ENCODE measurements at regions not wholly inside any gene's neighbourhood (a gene's known extent, or its start where the extent isn't known, plus 50 kb on each side); places are given as distances from the start of the nearest gene placed in this dataset.

GRCh38 chr16:61313931-61314330 lies 722.3 kb downstream of the CDH8 start:
- no peak for FAIRE-seq

DNA sequence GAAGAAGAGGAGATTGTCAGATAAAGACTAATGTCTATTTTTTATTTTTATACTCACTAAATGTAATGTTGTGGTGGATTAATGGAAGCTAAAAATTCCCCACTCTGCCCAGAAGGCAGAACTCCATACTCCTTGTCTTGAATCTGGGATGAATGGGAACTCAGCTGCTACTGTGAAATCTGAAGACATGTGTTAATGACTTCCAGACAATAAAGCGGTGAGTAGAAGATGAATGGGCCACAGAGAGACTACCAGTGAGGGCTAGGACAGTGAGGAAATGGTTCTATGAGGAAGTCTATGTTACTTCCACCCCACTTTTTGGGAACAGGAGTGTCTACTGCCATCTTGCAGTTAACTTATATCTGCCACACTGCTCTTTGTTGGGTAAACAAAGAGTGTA lies 726.9 kb downstream of the CDH8 start:
- FAIRE-seq, result no peak

DNA sequence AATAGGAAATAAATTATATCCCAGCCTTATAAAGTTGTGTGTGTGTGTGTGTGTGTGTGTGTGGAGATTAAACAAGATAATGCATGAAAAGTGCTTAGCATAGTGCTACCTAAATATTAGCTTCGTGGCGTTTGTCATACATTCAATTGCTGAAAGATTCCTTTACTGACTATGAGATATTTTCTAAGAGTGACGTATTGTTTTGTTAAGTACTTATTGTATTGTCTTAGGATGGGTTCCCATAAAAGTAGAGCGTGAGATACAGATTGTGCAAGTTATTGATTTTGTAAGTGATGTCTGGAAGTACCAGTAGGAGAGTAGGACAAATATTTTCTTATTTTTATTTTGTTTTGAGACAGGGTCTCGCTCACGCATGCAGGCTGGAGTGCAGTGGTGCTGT lies 730.0 kb downstream of the CDH8 start:
- no peak for FAIRE-seq

DNA sequence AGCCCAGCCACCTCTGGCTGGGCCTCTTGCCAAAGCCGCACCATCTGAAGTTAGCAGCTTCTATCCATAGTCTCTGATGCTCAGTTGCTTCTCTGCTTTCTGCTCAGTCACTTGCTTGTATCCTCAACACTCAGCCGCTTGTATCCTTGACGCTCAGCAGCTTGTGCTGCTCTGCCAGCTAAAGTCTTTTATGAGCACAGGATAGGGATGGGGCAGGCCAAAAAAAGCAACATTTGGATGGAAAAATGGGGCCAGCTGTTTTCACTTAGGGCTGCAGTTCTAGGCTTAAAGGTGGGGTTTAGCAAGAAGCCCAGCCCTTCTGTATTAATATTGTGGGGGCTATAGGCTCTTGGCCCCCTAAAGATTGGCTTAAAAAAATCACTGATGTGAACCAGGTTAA lies 739.4 kb downstream of the CDH8 start:
- FAIRE-seq, result no peak

- no peak for FAIRE-seq
These were observed 739.9 kb downstream of the CDH8 start for GRCh38 chr16:61296305-61296704.

GRCh38 chr16:61295311-61295710 lies 740.9 kb downstream of the CDH8 start:
- no peak for FAIRE-seq

GRCh38 chr16:61289141-61289540 lies 747.1 kb downstream of the CDH8 start:
- no peak for FAIRE-seq

DNA sequence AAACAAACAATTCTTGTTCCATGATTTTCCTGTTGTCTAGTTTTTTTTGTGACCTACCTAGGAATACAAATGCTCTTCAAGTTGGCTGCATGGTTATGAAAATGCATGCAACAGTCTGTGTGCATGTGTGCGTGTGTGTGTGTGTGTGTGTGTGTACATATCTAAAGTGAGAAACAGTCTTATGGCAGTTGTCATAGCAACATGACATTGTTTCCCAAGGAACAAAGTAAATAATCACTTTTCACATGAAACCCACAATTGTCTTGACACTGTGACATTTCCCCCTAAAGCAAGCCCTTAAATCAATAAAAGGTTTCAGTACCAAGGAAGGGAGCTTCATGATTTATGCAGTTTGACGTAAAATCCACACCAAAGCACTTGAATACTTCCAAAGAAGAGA lies 758.4 kb downstream of the CDH8 start:
- no peak for FAIRE-seq

DNA sequence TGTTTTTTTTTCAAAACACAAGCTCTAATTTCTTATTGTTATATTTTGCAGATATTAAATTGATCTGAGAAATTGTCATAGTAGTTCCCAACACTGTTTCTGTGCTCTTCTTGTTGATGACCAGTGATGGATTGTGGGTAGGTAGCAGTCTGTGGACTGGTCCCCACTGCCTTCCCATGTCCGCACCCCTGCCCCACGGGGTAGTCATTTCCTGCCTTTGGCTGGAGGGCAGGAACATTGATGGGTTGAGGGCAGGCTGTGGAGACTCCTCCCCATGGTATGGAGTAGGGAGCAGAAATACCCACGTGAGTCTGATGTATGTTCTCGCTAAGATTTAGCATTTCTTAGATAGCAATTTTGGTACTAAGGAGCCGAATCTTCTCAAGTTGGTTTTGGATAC lies 762.0 kb downstream of the CDH8 start:
- no peak for FAIRE-seq

- no peak for FAIRE-seq
These were observed 765.5 kb downstream of the CDH8 start for GRCh38 chr16:61270726-61271125.

DNA sequence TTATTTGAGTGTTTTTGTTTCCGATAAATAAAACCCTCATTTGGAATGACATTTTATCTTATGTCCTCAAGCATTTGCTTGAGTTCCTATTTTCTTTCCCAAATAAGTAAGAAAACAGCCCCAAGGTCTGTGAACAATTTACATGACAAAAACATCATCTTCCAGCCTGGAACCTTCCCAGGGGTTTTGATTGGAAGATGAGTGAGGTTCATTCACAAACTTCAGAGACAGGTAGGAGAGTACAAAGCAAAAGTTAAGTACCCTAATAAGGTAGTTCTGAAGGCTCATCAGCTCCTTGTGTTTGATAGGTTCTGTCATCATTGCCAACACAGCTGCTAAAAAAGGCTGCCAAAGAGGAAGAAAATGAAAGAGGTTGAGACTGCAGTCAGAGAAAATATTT lies 772.8 kb downstream of the CDH8 start:
- no peak for FAIRE-seq

DNA sequence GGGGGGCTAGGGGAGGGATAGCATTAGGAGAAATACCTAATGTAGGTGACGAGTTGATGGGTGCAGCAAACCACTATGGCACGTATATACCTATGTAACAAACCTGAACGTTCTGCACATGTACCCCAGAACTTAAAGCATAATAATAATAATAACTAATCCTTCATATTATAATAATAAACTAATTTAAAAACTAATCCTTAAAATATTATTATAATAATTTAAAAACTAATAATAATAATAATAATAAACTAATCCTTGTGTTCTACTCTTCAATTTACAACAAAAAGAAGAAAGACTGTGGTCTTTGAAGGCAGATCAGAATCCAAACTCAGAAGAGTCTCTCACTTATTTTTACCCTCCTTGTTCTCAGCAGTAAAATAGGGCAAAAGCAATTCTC lies 774.9 kb downstream of the CDH8 start:
- FAIRE-seq, result no peak

DNA sequence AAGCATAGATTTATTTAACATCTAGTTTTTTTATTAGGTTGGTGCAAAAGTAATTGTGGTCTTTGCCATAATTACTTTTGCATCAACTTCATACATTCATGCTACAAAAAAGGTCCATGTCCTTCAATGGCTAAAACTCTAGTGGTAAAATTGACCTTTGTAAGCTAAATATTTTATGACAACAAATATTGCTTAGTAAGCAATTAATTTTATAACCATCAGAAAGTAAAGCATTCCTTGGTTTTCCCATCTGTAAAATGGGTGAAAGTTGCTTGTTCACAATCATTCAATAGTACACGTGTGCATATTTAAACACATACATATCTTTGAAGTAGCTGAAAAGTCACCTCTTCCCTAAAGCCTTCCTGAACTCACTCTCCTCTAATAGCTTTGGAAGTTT lies 789.6 kb downstream of the CDH8 start:
- no peak for FAIRE-seq

- FAIRE-seq, result no peak
These were observed 792.3 kb downstream of the CDH8 start for GRCh38 chr16:61243954-61244353.

DNA sequence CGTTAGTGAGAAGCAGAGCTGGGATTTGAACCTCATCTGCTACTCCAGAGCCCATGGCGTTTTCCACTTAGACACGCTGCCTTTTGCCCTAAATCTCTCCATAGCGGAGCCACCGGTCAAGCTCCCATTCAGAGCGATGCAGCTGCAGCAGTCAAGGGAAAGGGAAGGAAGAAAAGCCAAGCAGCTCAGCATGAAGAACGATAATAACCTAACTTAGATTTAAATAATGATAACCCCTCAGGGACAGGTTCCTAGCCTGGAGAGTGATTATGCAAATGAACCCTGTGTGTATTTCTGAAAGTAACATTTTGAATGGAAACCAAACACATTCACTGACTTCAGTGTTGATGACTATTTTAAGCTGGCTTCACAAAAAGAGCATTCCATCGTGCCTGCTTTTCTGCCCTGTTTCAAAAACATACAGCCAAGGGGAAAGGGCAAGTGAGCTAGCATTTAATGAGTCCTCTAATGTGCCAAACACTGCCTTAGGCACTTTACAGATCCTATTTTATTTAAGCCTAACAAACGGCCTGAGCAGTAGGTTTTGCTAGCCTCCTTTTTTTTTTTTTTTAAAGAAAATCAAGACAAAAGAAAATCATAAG lies 798.3 kb downstream of the CDH8 start:
- FAIRE-seq, result no peak

- no peak for FAIRE-seq
These were observed 802.5 kb downstream of the CDH8 start for GRCh38 chr16:61233713-61234112.

DNA sequence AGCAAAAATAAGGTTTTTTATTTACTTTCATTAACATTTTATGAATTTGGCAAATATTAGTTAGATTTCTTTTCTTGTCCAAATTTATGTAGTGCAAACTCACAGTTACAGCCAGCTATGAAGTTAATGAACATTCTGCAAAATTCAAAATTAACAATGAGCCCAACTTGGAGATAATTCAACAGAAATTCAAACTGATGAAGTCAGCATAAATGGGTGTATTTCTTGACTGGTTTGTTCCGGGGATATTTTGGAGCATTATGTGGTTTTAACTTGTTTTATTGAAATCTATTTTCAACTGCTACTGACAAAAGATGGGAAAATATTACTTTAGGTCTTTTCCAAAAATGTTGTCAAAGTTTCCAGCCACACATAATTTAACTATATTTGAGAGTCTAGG lies 807.9 kb downstream of the CDH8 start:
- FAIRE-seq, result no peak

- no peak for FAIRE-seq
These were observed 820.6 kb downstream of the CDH8 start for GRCh38 chr16:61215605-61216004.

DNA sequence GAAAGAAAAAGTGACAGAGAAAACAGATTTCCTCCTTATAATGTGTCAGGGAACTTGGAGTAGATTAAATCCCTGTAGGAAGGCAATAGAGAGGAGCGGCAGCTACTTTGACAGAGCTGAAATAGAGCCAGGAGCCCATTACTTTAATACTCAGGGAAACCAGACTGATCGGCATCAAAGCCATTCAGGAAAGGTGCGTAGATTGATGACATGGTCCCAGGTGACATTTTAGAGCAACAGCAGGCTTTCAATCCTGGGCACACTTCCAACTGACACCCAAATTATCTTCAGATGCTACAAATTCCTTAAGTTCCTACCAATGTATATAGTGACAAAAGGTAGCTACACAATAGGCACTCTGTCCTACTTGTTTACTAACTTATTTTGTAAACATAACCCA lies 821.5 kb downstream of the CDH8 start:
- FAIRE-seq, result no peak

DNA sequence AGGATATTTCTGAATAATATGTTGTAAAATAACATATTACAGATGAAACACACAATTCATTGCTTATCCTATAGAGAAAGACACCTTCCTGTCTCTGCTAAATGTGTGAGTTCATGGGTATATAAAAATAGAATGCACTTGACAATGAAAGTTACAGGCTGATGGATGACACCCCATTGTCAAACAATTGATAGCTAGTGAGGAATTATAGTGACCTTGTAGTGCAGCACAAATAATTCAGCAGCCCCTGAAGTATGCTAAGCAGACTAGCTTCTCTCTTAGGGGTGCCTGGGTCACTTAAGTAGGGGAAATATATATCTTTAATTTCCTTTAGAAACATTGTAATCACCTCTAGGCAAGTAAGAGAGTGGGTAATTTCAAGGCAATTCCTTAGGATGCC lies 826.2 kb downstream of the CDH8 start:
- FAIRE-seq, result no peak

DNA sequence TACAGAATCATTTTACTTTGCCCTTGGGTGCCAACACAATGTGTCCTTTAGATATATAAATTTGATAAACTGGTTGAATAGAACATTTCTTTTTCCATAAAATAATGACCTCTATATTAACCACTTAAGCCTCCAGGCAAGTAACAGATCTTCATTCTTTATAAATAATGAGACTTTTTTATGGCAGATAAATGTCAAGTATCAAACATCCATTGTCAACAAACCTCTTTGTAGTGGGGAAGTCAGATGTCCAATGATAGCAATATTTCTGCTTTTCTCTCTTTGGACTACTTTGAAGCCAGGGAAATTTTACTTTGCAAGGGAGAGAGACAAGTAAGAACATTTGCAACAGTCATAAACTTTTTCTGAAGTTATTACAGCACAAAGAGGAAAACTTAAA lies 841.2 kb downstream of the CDH8 start:
- FAIRE-seq, result no peak

- FAIRE-seq, result no peak
These were observed 841.7 kb downstream of the CDH8 start for GRCh38 chr16:61194573-61194972.

- no peak for FAIRE-seq
These were observed 853.8 kb downstream of the CDH8 start for GRCh38 chr16:61182391-61182790.

- FAIRE-seq, result no peak
These were observed 854.3 kb downstream of the CDH8 start for GRCh38 chr16:61181982-61182381.

DNA sequence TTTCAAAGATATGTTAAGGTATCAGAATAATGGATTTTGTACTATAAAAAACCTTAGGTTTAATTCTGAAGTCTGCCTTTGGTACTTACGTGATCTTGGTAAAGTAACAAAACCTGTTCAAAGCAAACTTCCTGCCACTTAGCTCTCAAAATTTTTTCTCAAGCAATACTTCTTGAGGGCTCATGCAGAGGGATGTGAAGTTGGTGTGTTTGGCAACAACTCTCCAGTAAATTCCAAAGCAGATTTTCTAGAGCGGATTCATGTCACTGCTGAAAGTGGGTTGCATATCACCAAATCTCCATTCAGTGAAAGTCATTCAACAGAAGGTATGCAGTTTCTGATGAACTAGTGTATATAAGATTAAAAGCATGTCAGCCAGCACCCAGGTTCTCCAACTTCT lies 856.7 kb downstream of the CDH8 start:
- no peak for FAIRE-seq

DNA sequence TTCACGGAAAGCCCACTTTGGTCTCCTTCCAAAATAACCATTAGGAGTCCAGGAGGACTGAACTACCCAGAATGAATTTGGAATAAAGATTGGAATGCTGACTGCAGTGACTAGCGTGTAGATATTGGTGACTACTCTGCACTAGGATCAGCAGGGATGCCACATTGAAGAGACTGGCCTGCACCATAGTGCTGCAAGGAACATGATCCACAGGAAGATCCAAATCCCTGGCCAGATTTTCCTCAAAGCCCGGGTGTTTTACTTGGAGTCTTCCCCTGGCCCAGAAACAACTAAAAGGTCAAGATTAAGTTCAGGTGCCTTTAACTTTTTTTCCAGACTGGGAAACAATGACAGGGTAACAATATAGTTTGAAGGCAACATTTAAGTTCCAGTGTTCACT lies 870.4 kb downstream of the CDH8 start:
- FAIRE-seq, result no peak
